Prostate gland (tissue), 2 donors: ENCODE measurements at regions not wholly inside any gene's neighbourhood (a gene's known extent, or its start where the extent isn't known, plus 50 kb on each side); places are given as distances from the start of the nearest gene placed in this dataset.

Experiments used
- DNase-seq: peaks from one replicate; pipeline ENCODE4 v3.0.0-alpha.2; 2019; ENCODE audit warnings: low spot score
- H3K27ac ChIP-seq, 2 donors: fragments of 200-600 bp; sonication (generic); 2 replicates each; pipeline ENCODE4 v1.5.1; 2017 to 2019
- H3K27me3 ChIP-seq: fragments of 200-600 bp; sonication (generic); replicated peaks from 2 replicates; pipeline ENCODE4 v1.5.1; 2019; ENCODE audit not compliant: insufficient read depth
- H3K36me3 ChIP-seq, 2 donors: fragments of 200-600 bp; sonication (generic); 1 replicate in 1 of 2; 2 replicates in 1 of 2; pipeline versions ENCODE4 v1.5.1 to v1.8.1; 2017 to 2019
- H3K4me1 ChIP-seq: fragments of 200-600 bp; sonication (generic); replicated peaks from 2 replicates; pipeline ENCODE4 v1.5.1; 2019
- H3K4me3 ChIP-seq, 2 donors: fragments of 200-600 bp; sonication (generic); 2 replicates each; pipeline ENCODE4 v1.5.1; 2017 to 2019
- H3K9me3 ChIP-seq: fragments of 200-600 bp; sonication (generic); 2 replicates; pipeline ENCODE4 v1.5.1; 2017
- POLR2A ChIP-seq: fragments of 450-650 bp; IDR thresholded peaks from one replicate; pipeline ENCODE4 v1.6.1; 2016; ENCODE audit warnings: antibody characterized with exemption, mild to moderate bottlenecking
- POLR2AphosphoS5 ChIP-seq: sonication (generic); formaldehyde crosslinking; IDR thresholded peaks from one replicate; pipeline ENCODE4 v1.6.1; 2017; ENCODE audit warnings: antibody characterized with exemption
- WGBS: methylation state at CpG from one replicate; pipeline ENCODE4 v1.1.5; 2018; 5-methylcytosine and 5-hydroxymethylcytosine counted together
- intact Hi-C: fragments of 100-400 bp; cut with DNase I; formaldehyde crosslinking; loops from one replicate; pipeline ENCODE4 v1.14.2; 2022
- TF ChIP-seq, protein P1 (sequence below), 4 experiments: fragments of 200-600 bp in 2 of 4; fragments of 450-650 bp in 2 of 4; sonication (generic) in 2 of 4; IDR thresholded peaks; 1 replicate in 3 of 4; 2 replicates in 1 of 4; pipeline ENCODE4 v1.5.1; 2016 to 2019; ENCODE audit warnings: antibody characterized with exemption in 4 of 4, mild to moderate bottlenecking in 2 of 4, moderate library complexity in 2 of 4

DNA sequence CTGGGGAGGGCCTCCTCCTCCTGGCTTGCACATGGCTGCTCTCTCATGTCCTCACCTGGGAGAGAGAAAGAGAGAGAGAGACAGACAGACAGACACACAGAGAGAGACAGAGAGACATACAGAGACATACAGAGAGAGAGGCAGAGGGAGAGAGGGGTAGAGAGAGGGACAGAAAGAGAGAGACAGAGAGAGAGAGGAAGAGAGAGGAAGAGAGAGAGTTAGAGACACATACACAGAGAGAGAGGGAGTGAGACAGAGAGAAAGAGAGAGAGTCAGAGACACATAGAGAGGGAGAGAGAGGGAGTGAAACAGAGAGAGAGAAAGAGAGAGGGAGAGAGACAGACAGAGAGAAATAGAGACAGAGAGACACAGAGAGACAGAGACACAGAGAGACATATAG lies 103.6 kb upstream of the ESRRB start:
- DNase-seq, result no peak
- Histone ChIP-seq H3K4me1 (no peaks in the 10 kb centered on the region), H3K9me3 (no peaks in the 10 kb centered on the region), H3K4me3 (no peak overlapping the region), H3K27ac (no peak overlapping the region), H3K27me3 (no peaks in the 10 kb centered on the region), H3K36me3 (no peaks in the 10 kb centered on the region)
- TF ChIP-seq, protein P1, sequence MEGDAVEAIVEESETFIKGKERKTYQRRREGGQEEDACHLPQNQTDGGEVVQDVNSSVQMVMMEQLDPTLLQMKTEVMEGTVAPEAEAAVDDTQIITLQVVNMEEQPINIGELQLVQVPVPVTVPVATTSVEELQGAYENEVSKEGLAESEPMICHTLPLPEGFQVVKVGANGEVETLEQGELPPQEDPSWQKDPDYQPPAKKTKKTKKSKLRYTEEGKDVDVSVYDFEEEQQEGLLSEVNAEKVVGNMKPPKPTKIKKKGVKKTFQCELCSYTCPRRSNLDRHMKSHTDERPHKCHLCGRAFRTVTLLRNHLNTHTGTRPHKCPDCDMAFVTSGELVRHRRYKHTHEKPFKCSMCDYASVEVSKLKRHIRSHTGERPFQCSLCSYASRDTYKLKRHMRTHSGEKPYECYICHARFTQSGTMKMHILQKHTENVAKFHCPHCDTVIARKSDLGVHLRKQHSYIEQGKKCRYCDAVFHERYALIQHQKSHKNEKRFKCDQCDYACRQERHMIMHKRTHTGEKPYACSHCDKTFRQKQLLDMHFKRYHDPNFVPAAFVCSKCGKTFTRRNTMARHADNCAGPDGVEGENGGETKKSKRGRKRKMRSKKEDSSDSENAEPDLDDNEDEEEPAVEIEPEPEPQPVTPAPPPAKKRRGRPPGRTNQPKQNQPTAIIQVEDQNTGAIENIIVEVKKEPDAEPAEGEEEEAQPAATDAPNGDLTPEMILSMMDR (IDR thresholded peaks at IDR 0.05), result no peak
- TF ChIP-seq POLR2AphosphoS5, result no peak
- no peak for TF ChIP-seq POLR2A
- intact Hi-C loops, result no loop called here

DNA sequence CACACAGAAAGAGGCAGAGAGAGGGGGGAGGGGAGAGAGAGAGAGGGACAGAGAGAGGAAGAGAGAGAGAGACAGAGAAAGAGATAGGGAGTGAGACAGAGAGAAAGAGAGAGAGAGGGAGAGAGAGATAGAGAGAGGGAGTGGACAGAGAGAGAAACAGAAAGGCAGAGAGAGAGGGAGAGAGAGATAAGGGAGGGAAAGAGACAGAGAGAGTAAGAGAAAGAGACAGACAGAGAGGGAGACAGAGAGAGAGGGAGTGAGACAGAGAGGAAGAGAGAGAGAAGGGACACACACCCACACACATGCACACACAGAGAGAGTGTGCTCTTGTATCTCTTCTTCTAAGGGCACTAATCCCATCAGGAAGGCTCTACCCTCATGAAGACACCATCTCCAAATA lies 103.2 kb upstream of the ESRRB start:
- intact Hi-C loops, result no loop called here
- TF ChIP-seq, protein P1 (IDR thresholded peaks at IDR 0.05), result no peak
- no peak for TF ChIP-seq POLR2A
- TF ChIP-seq POLR2AphosphoS5, result no peak

DNA sequence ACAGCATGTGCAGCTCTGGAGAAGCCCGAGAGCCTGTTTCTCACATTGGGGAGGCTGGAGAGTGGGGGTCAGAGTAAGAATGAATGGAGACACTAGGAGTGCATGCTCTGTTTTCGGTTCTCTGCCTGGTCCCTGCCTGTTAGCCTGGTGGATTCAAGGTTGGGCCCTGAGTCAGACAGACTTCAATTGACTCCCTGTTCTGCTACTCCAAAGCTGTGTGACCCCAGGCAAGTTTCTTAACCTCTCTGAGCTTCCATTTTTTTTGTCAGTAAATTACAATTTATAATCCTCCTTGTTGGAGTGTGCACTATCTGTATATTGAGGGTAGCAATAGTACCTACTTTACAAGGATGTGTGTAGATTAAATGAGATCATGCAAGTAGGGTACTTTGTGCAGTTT lies 102.6 kb upstream of the ESRRB start:
- no peak overlapping the region for H3K27ac ChIP-seq
- no peak for DNase-seq

More for the DNA sequence above, 103.2 kb upstream of the ESRRB start:
- no peak for DNase-seq
- Histone ChIP-seq H3K27me3 (no peaks in the 10 kb centered on the region), H3K4me1 (no peaks in the 10 kb centered on the region), H3K36me3 (no peaks in the 10 kb centered on the region), H3K4me3 (no peak overlapping the region), H3K27ac (no peak overlapping the region), H3K9me3 (no peaks in the 10 kb centered on the region)

DNA sequence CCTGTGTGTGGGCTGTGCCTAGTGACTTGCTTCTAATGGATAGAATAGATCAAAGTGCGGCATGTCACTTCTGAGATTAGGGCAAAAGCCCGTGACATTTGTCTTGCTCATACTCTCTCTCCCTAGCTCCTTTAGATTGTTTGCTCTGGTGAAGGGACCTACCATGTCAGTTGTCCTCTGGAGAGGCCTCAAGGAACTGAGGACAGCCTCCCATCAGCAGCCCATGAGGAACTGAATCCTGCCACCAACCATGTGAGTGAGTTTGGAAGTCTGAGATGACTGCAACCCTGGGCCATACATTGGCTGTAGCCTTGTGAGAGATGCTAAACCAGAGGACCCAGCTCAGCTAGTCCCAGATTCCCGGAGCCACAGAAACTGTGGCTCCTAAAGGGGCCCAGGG lies 101.6 kb upstream of the ESRRB start:
- no peaks in the 10 kb centered on the region for H3K9me3 ChIP-seq
- intact Hi-C loops, result no loop called here
- H3K4me3 ChIP-seq, result no peak overlapping the region
- no peaks in the 10 kb centered on the region for H3K4me1 ChIP-seq
- no peaks in the 10 kb centered on the region for H3K27me3 ChIP-seq
- no peaks in the 10 kb centered on the region for H3K36me3 ChIP-seq
- TF ChIP-seq POLR2A, result no peak
- TF ChIP-seq POLR2AphosphoS5, result no peak
- TF ChIP-seq, protein P1 (IDR thresholded peaks at IDR 0.05), result no peak
- WGBS, result 86% methylated on average over 3 of the region's 3 CpGs
- no peak overlapping the region for H3K27ac ChIP-seq
- no peak for DNase-seq

More for the DNA sequence above, 102.6 kb upstream of the ESRRB start:
- Histone ChIP-seq H3K4me3 (no peak overlapping the region), H3K36me3 (no peaks in the 10 kb centered on the region), H3K4me1 (no peaks in the 10 kb centered on the region), H3K27me3 (no peaks in the 10 kb centered on the region), H3K9me3 (no peaks in the 10 kb centered on the region)
- WGBS, result 79% methylated on average over 2 of the region's 2 CpGs
- intact Hi-C loops, result no loop called here
- TF ChIP-seq POLR2AphosphoS5 (no peak), POLR2A (no peak)
- TF ChIP-seq, protein P1 (IDR thresholded peaks at IDR 0.05), result no peak

DNA sequence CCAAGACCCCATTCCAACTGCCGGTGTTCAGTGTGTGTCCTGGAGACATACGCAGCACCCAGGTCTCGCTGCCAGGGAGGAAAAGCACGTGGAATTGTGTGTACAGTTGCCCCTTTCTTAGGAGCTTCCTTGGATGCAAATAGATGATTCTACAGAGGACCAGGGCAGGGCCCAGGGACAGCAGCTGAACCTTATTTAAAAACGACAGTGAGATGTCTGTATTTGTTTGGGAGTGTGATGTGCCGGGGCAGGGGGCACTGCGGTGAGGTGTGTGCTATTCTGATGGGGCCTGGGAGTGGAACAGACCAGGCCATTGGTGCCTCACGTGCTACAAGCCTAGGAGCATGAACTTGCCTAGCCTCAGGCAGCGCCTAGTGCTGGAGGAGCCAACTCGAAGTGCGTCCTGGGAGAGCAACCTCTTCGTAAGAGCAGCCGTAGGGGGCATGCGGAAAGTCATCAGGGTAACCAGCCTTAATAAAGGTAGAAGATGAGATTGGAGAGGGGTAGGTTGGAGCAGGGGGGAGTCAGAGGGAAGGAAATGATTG lies 98.3 kb upstream of the ESRRB start:
- Histone ChIP-seq H3K4me3 (no peak overlapping the region), H3K27me3 (no peaks in the 10 kb centered on the region), H3K9me3 (no peaks in the 10 kb centered on the region), H3K4me1 (no peaks in the 10 kb centered on the region), H3K27ac (no peak overlapping the region), H3K36me3 (no peaks in the 10 kb centered on the region)
- TF ChIP-seq POLR2AphosphoS5 (no peak), POLR2A (no peak)
- TF ChIP-seq, protein P1 (IDR thresholded peaks at IDR 0.05), result no peak
- WGBS, result 76% methylated on average over 14 of the region's 14 CpGs
- intact Hi-C loops, result no loop called here
- no peak for DNase-seq
